ENCODE measurements at regions not wholly inside any gene's neighbourhood (a gene's known extent, or its start where the extent isn't known, plus 50 kb on each side); places are given as distances from the start of the nearest gene placed in this dataset.

GRCh38 chr7:84876061-84876821 lies 310.6 kb downstream of the SEMA3D start:
- TF ChIP-seq CTCF (IDR thresholded peaks at IDR 0.05): no peak

GRCh38 chr7:84865560-84865959 lies 321.3 kb downstream of the SEMA3D start:
- TF ChIP-seq CTCF (IDR thresholded peaks at IDR 0.05): no peak

- no peak for TF ChIP-seq CTCF (IDR thresholded peaks at IDR 0.05)
Observed at GRCh38 chr7:84857336-84857735, 329.5 kb downstream of the SEMA3D start.

- TF ChIP-seq CTCF (IDR thresholded peaks at IDR 0.05): no peak
Observed at GRCh38 chr7:84855758-84856157, 331.1 kb downstream of the SEMA3D start.

- no peak for TF ChIP-seq CTCF (IDR thresholded peaks at IDR 0.05)
Observed at GRCh38 chr7:84848219-84848973, 338.5 kb downstream of the SEMA3D start.

GRCh38 chr7:84847790-84848189 lies 339.1 kb downstream of the SEMA3D start:
- TF ChIP-seq CTCF (IDR thresholded peaks at IDR 0.05): no peak

- no peak for TF ChIP-seq CTCF (IDR thresholded peaks at IDR 0.05)
Observed at GRCh38 chr7:84847038-84847437, 339.8 kb downstream of the SEMA3D start.
